ENCODE measurements at regions not wholly inside any gene's neighbourhood (a gene's known extent, or its start where the extent isn't known, plus 50 kb on each side); places are given as distances from the start of the nearest gene placed in this dataset.

DNA sequence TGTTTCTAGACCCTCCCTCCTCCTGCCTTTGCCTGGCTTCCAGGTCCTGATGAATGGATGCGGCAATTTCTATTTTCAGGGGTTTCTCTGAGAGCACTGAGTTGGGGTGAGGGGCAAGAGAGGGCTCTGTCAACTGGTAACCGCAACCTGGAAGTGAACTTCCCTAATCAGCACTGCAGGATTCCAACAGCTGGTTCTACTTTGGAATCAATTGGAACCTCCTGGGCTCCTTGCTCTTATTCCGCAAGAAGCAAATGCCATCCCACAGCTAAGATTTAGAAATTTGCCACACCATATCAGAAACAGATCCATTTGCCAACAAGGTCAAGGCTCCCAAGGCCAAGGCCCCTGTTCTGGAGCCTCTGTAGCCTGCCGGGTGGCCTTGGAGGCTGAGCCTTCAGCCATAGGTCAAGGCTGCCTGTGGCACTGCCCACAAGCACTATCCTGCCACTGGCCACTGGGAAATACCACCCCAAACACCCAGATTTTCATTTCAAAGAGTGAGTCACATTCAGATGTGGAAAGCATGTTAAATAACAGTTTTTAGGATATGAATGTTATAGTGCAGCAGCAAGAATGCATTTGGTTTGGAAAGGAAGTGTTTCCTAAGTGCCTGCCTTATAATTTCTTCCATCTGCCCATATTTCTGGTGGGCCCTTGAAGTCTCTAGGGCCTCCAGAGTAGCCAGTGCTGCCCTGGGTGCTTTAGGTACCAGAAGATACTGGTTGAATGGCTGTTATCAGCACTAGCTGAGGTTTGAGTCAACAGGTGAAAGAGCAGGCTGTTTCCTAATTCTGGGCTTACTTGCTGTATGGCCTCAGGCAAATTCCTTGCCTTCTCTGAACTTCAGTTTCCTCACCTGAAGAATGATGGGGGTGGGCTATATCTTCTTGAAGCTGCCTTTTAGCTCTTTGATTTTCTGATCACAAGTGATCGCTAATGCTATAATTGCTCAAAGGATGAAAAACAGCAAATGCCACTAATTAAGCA lies 56.3 kb upstream of the JUN start:
- Histone ChIP-seq H2AFZ (ENCODE audit: low read depth, low read length) (no peak overlapping the region), H3K4me1 (replicated peaks in 1 of 2; ENCODE audit: control insufficient read depth in 2 of 2, insufficient read depth in 2 of 2, low read length in 2 of 2) (peaks cover 0 to 10% of the 10 kb centered on the region in 2 experiments; a peak in 2 of 5 replicates), H3K9me1 (ENCODE audit: control insufficient read depth, insufficient read depth, low read length) (no peaks in the 10 kb centered on the region), H3K27me3 (ENCODE audit: control insufficient read depth in 2 of 2, insufficient read depth in 2 of 2, low read length in 2 of 2) (no peaks in the 10 kb centered on the region), H3K4me2 (ENCODE audit: insufficient read depth, low read length) (no peak overlapping the region), H3K36me3 (ENCODE audit: control insufficient read depth, insufficient read depth, low read length) (no peaks in the 10 kb centered on the region), H3K9me3 (replicated peaks; ENCODE audit: control insufficient read depth, insufficient read depth, low read depth, low read length) (no peaks in the 10 kb centered on the region), H3K9ac (ENCODE audit: insufficient read depth in 1 of 2, low read depth in 2 of 2, low read length in 2 of 2) (0 out of 4 replicates have a peak overlapping the region, but pooled peaks of 1 of the 2 experiments have one; percentile 2), H3K27ac (ENCODE audit: extremely low read depth, low read depth, low read length) (no peak overlapping the region), H3K4me3 (no peak overlapping the region), H4K20me1 (replicated peaks; ENCODE audit: control insufficient read depth, insufficient read depth, low read length) (no peaks in the 10 kb centered on the region), H3K79me2 (ENCODE audit: control insufficient read depth, insufficient read depth, low read length) (no peaks in the 10 kb centered on the region)
- peak; percentile 35 for FAIRE-seq
- in situ Hi-C loops (cut with MboI) = no loop called here
- POLR2A ChIA-PET = interaction anchor here (0.9 kb wide), 1 partner anchor 19 kb away, joined by 3 read pairs; no protein-coding TSS in a partner anchor
- intact Hi-C loops (cut with micrococcal nuclease) = loop anchor here (5.0 kb wide), 1 partner anchor 57 kb away; no protein-coding TSS in a partner anchor
- WGBS (ENCODE audit: insufficient coverage, low coverage, missing lambda C conversion rate) = 74% methylated on average over 5 of the region's 5 CpGs
- ATAC-seq = no peak
- CTCF ChIA-PET (ENCODE audit: low intra/inter-chr PET ratio) = no interaction called here
- BruUV-seq (replicated peaks) = no TSS peak
- no peak for DNase-seq (ENCODE audit: extremely low read depth in 1 of 4, low spot score in 3 of 4)
- TF ChIP-seq POLR2A (conservative IDR thresholded peaks at IDR 0.05) = no peak
- TF ChIP-seq BRD9 (IDR thresholded peaks at IDR 0.05; ENCODE audit: low read depth, partially characterized antibody) = no peak
- no peak for TF ChIP-seq NBN (IDR thresholded peaks at IDR 0.05; ENCODE audit: low read depth)
- TF ChIP-seq, protein P1, sequence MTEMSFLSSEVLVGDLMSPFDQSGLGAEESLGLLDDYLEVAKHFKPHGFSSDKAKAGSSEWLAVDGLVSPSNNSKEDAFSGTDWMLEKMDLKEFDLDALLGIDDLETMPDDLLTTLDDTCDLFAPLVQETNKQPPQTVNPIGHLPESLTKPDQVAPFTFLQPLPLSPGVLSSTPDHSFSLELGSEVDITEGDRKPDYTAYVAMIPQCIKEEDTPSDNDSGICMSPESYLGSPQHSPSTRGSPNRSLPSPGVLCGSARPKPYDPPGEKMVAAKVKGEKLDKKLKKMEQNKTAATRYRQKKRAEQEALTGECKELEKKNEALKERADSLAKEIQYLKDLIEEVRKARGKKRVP (CRISPR knock-in tag; IDR thresholded peaks at IDR 0.05) = no peak
- TF ChIP-seq NELFE (IDR thresholded peaks at IDR 0.05; ENCODE audit: insufficient read depth, insufficient read length) = no peak
- no peak for TF ChIP-seq ZNF431 (CRISPR knock-in tag; IDR thresholded peaks at IDR 0.05)
- peak; percentile 18 for TF ChIP-seq ZFP36 (IDR thresholded peaks at IDR 0.05; ENCODE audit: low read depth, low read length, partially characterized antibody)
- TF ChIP-seq ZNF77 (CRISPR knock-in tag; IDR thresholded peaks at IDR 0.05) = no peak
- TF ChIP-seq, protein P2, sequence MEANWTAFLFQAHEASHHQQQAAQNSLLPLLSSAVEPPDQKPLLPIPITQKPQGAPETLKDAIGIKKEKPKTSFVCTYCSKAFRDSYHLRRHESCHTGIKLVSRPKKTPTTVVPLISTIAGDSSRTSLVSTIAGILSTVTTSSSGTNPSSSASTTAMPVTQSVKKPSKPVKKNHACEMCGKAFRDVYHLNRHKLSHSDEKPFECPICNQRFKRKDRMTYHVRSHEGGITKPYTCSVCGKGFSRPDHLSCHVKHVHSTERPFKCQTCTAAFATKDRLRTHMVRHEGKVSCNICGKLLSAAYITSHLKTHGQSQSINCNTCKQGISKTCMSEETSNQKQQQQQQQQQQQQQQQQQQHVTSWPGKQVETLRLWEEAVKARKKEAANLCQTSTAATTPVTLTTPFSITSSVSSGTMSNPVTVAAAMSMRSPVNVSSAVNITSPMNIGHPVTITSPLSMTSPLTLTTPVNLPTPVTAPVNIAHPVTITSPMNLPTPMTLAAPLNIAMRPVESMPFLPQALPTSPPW (CRISPR knock-in tag; IDR thresholded peaks at IDR 0.05) = no peak
- peak; percentile 9 for TF ChIP-seq RBM25 (IDR thresholded peaks at IDR 0.05; ENCODE audit: low read depth, low read length, severe bottlenecking)
